ENCODE measurements at regions not wholly inside any gene's neighbourhood (a gene's known extent, or its start where the extent isn't known, plus 50 kb on each side); places are given as distances from the start of the nearest gene placed in this dataset.
A peak's percentile ranks its signal among the peaks of the same experiment; 100 is the strongest.
"Not testable (repeated sequence)": the region's sequence is repeated elsewhere in the genome, so short reads cannot be mapped to it uniquely, and the experiment has no call there.

DNA sequence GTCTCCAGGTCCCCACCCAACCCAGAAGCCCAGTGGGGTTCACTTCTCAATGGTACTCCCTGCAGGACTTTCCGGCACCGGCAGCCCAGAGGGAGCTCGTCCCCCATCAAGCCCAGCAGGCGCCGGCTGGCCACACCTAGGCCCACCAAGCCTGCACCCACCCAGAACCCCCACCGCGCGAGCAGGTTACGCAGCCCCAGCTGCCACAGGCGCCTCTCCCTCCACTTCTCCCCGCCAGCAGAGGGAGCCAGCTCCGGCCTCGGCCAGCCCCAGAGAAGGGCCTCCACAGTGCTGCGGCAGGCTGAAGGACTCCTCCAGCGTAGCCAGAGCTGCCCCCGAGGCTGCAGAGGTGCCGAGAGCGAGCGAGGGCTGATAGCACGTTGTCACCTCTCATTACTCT, 722.3 kb downstream of the PLA2G4A start:
- no peak for DNase-seq

DNA sequence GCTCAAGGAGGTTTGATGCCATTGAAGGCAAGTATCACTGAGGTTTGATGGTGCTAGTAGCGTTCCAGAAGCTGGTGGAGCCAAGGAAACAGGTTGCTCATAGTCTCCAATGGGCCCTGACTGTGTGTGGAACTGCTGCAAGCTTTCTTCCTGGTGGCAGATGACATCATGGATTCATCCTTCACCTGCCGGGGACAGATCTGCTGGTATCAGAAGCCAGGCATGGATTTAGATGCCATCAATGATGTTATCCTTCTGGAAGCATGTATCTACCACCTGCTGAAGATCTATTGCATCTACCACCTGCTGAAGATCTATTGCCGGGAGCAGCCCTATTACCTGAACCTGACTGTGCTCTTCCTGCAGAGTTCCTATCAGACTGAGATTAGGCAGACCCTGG, 734.4 kb downstream of the PLA2G4A start:
- no peak for DNase-seq

DNA sequence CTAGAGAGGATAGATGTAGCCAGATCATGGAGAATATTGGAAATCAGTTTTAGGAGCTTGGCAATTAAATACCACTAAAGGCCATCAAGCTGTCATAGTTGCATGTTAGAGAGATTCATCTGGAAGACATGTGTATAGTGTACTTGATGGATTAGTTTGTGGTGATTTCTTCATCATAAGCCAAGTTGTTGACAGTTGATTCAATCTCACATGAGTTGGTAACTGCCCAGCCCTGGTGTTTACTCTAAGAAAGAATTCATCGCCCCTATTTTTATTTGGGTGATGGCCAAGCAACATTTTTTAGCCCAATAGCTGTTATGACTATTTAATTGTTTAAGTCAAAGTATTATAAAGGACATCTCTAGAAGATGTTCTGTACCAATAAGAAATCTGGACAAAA, 737.6 kb downstream of the PLA2G4A start:
- DNase-seq: no peak

DNA sequence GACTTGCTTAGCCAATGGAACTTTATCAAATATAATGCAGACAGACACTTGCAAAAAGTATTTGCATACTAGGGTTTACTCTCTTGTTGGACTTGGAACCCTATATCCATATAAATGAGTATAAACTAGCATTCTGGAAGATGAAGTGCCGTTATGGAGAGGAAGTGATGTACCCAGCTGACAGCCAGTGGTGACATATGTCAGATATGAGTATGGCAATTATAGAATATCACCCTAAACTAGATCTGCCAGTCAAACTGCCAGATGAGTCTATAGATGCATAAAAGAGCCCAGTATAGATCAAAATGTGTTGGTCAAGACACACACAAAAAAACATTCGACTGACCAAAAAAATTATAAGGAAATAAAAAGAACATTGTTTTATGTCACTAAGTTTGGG, 739.3 kb downstream of the PLA2G4A start:
- DNase-seq: no peak

DNA sequence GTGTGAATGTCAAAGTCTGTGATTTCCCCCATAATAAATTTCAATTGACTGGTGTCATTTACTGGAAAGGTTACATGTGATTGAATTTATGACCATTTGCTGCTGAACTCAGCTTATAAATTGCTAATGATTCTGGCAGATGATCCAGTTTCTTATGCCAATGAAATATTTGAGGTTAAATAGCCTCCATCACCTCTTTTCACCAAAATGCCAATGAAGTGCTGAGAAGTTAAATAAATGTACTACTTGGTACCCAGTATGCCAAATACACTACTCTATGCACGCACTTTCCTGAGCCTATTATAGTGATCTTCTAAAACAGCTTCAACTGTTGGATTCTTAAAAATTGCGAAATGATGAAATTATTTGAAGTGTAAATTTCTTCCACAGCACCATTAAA, 741.4 kb downstream of the PLA2G4A start:
- no peak for DNase-seq

DNA sequence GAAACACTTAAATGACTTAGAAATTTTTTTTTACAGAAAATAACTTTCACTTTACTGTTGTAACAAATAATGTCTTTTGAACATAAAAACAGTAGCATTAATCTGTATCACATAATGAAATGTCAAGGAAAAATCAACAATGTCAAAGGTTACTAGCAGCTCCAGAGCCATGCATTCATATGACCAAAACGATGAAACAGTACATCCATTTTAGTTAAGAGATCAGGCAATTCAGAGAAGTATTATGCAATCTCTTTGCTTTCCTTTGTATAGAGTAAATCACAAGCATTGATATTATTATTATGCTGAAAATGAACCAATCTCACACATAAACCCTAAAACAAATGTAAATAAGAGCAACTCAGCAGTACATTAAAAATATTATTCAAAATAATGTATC, 748.9 kb downstream of the PLA2G4A start:
- no peak for DNase-seq

DNA sequence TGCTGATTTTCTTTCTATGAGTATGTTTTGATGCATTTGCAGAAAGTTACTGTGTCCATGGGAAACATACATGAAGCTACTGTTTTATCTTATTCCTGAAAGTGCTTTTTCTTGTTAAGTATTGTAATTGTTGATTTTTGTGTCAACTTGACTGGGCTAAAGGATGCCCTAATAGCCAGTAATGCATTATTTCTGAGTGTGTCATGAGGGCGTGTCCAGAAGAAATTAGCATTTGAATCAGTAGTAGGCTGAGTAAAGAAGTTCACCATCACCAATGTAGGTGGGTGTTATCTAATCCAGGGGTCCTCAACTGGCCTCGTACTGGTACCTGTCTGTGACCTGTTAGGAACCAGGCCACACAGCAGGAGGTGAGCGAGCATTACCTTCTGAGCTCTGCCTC, 760.2 kb downstream of the PLA2G4A start:
- no peak for DNase-seq

DNA sequence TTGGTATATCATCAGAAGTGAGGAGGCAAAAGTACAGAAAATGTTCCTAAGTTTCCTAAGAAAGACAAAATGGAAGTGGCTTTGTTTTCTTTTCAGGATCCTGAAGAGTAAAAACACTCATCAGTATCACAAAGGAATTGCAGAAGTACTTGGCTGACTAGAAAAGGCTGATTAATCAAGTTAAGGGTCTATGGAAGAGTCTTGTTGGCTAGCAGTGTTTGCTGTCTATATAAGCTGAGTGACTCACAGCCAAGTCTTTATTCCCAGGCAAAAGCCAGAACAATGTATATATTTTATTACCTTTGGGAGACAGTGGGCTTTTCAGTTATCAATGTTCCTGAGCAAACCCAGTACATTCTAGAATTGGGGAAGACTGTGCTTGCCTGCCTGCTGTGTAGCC, 777.0 kb downstream of the PLA2G4A start:
- peak; percentile 57 for DNase-seq

DNA sequence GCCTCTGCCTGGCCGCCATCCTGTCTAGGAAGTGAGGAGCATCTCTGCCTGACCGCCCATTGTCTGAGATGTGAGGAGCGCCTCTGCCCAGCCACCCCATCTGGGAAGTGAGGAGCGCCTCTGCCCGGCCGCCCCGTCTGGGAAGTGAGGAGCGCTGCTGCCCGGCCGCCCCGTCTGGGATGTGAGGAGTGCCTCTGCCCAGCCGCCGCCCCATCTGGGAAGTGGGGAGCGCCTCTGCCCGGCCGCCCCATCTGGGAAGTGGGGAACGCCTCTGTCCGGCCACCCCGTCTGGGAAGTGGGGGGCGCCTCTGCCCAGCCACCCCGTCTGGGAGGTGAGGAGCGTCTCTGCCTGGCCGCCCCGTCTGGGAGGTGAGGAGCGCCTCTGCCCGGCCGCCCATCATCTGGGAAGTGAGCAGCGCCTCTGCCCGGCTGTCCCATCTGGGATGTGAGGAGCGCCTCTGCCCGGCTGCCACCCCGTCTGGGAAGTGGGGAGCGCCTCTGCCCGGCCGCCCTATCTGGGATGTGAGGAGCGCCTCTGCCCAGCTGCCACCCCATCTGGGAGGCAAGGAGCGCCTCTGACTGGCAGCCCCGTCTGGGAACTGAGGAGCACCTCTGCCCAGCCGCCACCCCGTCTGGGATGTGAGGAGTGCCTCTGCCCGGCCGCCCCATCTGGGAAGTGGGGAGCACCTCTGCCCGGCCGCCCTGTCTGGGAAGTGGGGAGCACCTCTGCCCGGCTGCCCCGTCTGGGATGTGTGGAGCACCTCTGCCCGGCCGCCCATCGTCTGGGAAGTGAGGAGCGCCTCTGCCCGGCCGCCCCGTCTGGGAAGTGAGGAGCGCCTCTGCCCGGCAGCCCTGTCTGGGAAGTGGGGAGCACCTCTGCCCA, 787.3 kb downstream of the PLA2G4A start:
- DNase-seq: not testable (repeated sequence)

DNA sequence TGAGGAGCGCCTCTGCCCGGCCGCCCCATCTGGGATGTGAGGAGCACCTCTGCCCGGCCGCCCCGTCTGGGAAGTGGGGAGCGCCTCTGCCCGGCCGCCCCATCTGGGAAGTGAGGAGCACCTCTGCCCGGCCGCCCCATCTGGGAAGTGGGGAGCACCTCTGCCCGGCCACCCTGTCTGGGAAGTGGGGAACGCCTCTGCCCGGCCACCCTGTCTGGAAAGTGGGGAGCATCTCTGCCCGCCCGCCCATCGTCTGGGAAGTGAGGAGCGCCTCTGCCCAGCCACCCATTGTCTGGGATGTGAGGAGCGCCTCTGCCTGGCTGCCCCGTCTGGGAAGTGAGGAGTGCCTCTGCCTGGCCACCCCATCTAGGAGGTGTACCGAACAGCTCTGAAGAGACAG, 788.1 kb downstream of the PLA2G4A start:
- not testable (repeated sequence) for DNase-seq

DNA sequence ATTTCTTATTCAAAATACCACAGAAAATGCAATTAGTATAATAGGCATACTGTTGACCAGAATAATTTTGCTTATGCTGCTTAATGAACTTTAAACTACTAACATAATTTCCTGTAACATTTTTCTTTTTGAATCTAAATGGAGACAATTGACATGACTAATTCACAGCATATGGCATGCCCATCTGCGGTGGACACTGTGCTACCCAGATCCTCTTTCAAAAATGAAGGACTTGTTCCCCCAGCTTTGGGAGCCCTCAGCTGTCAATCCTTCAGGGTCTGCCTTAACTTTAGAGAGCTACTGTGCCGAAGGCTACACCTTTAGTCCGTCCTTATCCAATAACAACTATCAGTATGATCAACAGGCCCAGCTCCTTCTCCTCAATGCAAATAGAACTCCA, 789.0 kb downstream of the PLA2G4A start:
- no peak for DNase-seq

DNA sequence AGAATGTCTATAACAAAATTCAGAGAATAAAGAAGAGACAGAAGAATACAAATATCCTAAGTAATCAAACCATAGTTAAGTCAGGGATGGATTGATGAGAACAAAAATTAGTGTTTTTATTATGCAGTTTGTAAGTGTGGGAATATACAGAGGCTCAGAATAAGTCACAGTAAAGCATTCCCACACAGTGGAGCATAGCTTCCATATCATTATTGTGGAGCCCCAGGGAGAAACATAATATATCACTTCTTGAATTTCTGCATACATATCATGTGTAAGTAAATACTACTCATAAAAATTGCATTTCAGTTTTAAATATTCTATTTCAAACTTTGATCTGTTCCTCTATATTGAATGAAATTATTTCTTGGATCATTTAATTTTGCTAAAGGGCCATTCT, 790.4 kb downstream of the PLA2G4A start:
- DNase-seq: no peak

DNA sequence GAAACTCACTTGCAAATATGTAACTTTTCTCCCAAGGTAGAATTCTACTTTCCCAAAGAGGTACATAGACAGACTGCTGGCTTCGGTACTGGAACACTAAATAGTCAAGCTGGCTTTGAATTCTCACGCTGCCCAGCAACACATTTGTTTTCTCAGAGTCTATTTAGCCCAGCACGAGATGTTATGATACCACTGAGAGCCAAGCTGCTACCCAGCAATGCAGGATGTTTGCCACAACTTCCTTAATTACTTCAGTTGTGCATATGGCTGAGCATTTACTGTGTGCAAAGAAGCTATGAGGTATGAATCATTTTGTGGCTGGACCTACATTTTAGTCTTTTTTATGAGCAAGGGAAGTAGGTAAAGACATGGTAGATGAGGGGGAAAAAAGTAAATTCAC, 793.2 kb downstream of the PLA2G4A start:
- peak; percentile 93 for DNase-seq

DNA sequence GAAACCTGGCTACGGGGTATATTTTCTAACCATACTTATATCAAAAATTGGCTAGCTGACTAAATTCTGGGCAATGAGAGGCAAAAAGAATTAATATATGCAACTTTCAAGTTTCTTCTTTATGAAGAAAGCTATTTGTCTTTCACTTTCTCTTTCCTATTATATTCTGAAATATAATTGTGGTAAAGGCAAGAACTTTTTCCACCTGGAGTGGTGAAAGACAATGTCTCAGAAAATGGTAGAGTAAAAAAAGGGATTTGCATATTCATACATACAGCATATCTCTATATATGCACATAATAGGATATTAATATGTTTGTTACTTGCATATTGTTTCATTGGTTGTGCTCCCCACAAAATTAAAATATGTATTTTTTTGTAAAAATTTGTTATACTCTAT, 793.8 kb downstream of the PLA2G4A start:
- DNase-seq: no peak

DNA sequence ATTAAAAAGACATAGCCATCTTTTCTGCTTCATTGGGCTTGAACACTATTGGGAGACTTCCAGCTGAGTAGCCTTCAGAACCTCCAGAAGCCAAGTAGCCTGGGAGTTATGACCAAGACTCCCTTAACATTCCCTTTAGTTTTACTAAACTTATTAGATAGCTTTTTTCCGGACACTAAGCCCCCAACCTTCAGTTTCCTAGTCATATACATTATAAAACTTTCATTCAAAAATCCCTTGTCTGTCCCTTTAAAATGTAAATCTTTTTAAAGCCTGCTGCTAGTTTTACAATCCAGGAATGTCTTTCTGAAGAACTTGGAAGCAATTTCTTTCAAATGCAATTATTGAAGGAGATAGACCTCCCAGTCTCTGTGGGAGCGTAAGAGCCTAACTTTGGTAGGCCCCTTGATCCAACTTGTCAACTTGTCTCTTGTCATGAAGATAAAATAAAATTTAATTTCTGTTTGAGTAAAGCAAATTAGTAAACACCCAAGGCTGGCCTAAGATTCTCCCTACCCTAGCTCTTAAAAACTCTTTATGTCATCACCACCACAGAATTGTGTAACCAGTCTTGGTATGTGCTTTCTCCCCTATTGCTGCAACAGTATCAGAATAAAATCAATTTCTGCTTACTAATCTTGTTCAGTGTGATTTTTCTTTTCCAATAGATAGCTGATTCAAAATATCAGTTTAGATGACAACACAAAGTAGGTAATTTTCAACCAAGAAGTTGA, 796.2 kb downstream of the PLA2G4A start:
- DNase-seq: no peak

DNA sequence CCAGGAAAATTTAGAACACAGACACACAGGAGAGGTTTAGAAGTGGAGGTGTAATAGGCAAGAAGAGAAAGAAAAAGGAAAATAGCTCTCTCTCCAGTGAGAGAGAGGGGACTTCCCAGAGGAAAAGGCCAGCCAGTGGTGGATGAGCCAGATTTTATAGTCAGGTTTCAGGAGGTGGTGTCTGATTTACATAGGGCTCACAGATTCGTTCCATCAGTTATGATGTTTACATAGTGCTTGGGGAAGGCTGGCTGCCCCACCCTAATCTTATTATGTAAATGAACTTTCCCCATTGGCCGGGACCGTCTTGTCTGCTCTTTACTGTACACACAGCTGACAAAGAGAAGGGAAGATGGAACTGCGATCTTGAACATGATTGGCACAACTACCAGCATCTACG, 797.3 kb downstream of the PLA2G4A start:
- peak; percentile 88 for DNase-seq

DNA sequence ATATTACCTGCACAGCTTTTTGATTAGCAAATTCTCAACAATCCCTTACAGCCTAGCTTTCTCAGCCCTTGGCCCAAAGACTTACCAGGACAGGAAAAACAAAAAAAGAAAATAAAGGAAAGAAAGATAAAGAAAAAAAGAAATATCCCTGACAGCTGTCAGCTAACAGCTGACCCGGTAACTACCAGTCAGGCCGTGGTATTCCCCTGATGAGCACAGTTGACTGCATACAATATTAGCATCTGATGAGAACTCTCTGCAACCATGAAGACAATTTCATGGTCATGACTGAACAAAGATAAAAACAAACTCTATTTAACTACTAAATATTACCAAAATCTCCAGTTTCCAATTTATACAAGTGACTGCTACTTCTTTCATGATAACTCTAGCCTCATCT, 798.8 kb downstream of the PLA2G4A start:
- DNase-seq: no peak

DNA sequence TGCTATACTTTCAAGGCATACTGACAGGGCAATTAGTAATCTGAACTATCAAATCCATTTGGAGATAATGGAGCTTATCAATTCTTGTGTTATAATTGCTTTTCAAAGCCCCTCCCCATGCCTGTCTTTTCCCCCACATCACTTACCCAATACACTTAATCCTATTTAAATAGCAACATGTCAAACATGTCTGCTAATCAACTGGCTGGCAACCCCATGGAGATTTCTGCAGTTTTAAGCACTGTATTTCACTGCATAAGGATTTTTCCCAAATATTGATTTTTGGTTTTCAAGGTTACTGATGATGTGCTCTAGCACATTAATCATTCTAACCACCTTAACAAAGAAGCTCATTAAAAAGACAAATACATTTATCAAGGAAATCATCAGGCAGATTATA, 800.3 kb downstream of the PLA2G4A start:
- DNase-seq: peak; percentile 91

DNA sequence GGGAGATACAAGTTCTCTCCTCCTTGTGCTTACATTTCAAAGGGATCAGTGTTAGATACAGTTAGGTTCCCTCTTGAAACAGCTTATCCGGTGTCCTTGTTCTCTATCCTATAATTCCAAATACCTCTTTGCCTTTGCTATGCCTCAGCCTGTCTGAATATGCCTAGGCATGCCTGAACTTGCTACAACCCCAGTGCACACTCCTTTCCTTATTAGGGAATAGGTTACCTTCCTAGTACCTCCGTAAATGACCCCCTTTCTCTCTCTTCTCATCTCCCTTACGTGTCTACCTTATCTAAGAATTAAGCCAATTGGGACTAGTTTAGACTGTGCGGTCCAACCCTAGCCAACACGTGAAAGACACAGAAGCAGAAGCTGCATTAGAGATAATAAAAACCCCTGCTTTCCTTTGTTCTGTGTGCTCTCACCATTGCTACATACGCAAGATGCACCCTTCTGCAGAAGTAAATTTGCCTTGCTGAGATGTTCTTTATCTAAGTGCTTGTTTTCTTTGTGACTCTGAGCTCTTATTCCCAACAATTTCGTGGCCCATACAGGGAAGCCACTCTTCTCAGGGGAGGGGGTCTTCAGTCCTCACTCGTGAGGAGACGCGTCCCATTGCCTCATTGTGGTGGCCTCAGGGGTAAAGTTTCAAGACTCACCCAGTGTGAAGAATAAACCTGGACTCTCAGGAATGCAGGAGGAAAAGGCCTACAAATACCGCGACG, 802.1 kb downstream of the PLA2G4A start:
- DNase-seq: peak; percentile 21

DNA sequence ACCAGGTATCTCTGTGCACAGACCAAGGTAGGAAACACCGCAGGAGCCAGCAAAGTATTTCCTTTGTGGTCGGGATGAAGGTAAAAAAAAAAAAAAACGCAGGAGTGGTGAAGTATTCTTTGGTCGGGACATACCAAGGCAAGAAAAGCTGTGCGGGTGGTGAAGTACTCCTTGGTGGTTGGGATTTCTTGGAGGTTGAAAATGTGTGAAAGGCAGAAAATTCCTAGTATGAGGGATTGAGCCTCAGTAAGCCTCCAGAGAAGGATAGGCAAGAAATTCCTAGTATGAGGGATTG, 802.6 kb downstream of the PLA2G4A start:
- no peak for DNase-seq

DNA sequence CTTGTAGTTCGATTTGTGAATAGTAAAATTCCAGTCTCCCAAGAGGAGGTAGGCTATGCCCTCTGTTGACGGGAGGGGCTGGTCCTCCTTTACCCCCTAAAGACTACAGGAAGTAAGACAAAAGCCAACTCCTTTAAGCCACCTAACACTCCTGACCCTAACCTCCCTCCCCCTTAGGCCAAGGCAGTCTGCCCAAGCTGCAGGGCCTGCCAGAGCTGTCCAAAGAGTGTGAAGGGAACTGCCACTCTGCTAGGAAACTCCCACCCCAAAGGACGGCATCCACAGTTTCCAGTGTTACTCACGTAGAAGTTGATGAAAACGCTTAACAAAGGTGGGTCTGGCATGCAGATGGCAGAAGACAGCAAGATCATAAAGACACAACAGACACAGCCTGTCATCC, 803.2 kb downstream of the PLA2G4A start:
- DNase-seq: no peak

DNA sequence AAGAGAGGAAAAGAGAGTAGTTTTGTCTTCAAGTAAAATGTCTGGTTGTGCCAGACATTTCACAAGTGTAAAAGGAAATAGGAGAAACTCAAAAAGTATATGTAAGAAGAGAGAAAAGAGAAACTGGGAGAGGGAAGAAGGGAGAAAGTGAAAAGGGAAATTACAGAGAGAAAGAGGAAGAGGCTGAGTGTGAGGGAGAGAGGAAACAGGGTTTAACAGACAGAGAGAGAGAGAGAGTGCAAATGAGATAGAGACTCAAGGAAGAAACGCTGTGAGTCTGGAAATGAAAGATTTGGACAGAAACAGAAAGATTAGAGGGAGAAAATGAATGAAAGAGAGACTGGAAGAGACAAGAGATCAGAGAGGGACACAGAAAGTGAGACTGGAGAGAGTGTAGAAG, 806.2 kb downstream of the PLA2G4A start:
- DNase-seq: no peak

DNA sequence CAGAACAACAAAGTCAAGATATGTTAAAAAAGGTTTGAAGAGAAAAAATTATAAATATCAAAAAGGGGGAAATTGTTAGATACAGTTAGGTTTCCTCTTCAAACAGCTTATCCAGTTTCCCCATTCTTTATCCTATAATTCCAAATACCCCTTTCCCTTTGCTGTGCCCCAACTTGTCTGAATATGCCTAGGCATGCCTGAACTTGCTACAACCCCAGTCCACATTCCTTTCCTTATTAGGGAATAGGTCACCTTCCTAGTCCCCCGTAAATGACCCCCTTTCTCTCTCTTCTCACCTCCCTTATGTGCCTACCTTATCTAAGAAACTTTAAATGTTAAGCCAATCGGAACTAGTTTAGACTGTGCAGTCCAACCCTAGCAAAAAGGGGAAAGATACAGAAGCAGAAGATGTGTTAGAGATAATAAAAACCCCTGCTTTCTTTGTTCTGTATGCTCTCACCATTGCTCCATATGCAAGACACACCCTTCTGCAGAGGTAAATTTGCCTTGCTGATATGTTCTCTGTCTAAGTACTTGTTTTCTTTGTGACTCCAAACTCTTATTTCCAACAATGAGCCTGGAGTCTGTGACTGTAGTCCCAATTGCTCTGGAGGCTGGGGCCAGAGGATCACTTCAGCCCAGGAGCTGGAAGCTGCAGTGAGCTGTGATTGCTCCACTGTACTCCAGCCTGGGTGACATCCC, 810.1 kb downstream of the PLA2G4A start:
- no peak for DNase-seq

Data from NCI-H69 (cell line).